ENCODE measurements at regions not wholly inside any gene's neighbourhood (a gene's known extent, or its start where the extent isn't known, plus 50 kb on each side); places are given as distances from the start of the nearest gene placed in this dataset.
"Not testable (repeated sequence)": the region's sequence is repeated elsewhere in the genome, so short reads cannot be mapped to it uniquely, and the experiment has no call there.

GRCh38 chr4:29326816-29327215, 1393.4 kb upstream of the PCDH7 start:
- Histone ChIP-seq H3K36me3 (no peaks in the 10 kb centered on the region), H3K9me3 (no peaks in the 10 kb centered on the region), H3K4me3 (no peak overlapping the region), H3K27me3 (no peaks in the 10 kb centered on the region), H3K27ac (replicated peaks in 1 of 4) (no peak overlapping the region), H3K4me1 (no peaks in the 10 kb centered on the region)
- intact Hi-C loops (cut with DNase I), result no loop called here
- no peak for DNase-seq (ENCODE audit: extremely low spot score)
- no peak for TF ChIP-seq CTCF (IDR thresholded peaks at IDR 0.05)
- TF ChIP-seq POLR2A (IDR thresholded peaks at IDR 0.05; ENCODE audit: low read depth), result no peak
- no peak for TF ChIP-seq POLR2AphosphoS5 (IDR thresholded peaks at IDR 0.05)
- TF ChIP-seq EP300 (IDR thresholded peaks at IDR 0.05), result no peak
- WGBS, result 59% methylated on average over 2 of the region's 2 CpGs

GRCh38 chr4:29336861-29337260, 1383.3 kb upstream of the PCDH7 start:
- no peaks in the 10 kb centered on the region for H3K4me1 ChIP-seq
- no peaks in the 10 kb centered on the region for H3K36me3 ChIP-seq
- H3K4me3 ChIP-seq, result no peak overlapping the region
- H3K27me3 ChIP-seq, result no peaks in the 10 kb centered on the region
- WGBS, result 55% methylated on average over 1 of the region's 1 CpG
- TF ChIP-seq CTCF (IDR thresholded peaks at IDR 0.05), result no peak
- no peak for TF ChIP-seq POLR2AphosphoS5 (IDR thresholded peaks at IDR 0.05)
- TF ChIP-seq EP300 (IDR thresholded peaks at IDR 0.05), result no peak
- TF ChIP-seq POLR2A (IDR thresholded peaks at IDR 0.05; ENCODE audit: low read depth), result no peak
- no peak for DNase-seq (ENCODE audit: extremely low spot score)
- no peaks in the 10 kb centered on the region for H3K9me3 ChIP-seq
- no peak overlapping the region for H3K27ac ChIP-seq (replicated peaks in 1 of 4)
- intact Hi-C loops (cut with DNase I), result no loop called here

GRCh38 chr4:29372971-29373370, 1347.2 kb upstream of the PCDH7 start:
- Histone ChIP-seq H3K36me3 (no peaks in the 10 kb centered on the region), H3K27me3 (no peaks in the 10 kb centered on the region), H3K27ac (replicated peaks in 1 of 4) (no peak overlapping the region), H3K4me1 (no peaks in the 10 kb centered on the region), H3K4me3 (no peak overlapping the region), H3K9me3 (no peaks in the 10 kb centered on the region)
- WGBS, result 91% methylated on average over 2 of the region's 2 CpGs
- DNase-seq (ENCODE audit: extremely low spot score), result no peak
- intact Hi-C loops (cut with DNase I), result no loop called here
- no peak for TF ChIP-seq CTCF (IDR thresholded peaks at IDR 0.05)
- TF ChIP-seq POLR2A (IDR thresholded peaks at IDR 0.05; ENCODE audit: low read depth), result no peak
- no peak for TF ChIP-seq EP300 (IDR thresholded peaks at IDR 0.05)
- TF ChIP-seq POLR2AphosphoS5 (IDR thresholded peaks at IDR 0.05), result no peak

GRCh38 chr4:29375716-29376115, 1344.5 kb upstream of the PCDH7 start:
- Histone ChIP-seq H3K9me3 (no peaks in the 10 kb centered on the region), H3K27ac (replicated peaks in 1 of 4) (no peak overlapping the region), H3K36me3 (no peaks in the 10 kb centered on the region), H3K27me3 (no peaks in the 10 kb centered on the region), H3K4me3 (no peak overlapping the region), H3K4me1 (no peaks in the 10 kb centered on the region)
- DNase-seq (ENCODE audit: extremely low spot score), result no peak
- intact Hi-C loops (cut with DNase I), result no loop called here
- TF ChIP-seq POLR2AphosphoS5 (IDR thresholded peaks at IDR 0.05) (no peak), POLR2A (IDR thresholded peaks at IDR 0.05; ENCODE audit: low read depth) (no peak), EP300 (IDR thresholded peaks at IDR 0.05) (no peak), CTCF (IDR thresholded peaks at IDR 0.05) (no peak)
- WGBS, result 44% methylated on average over 1 of the region's 1 CpG

- H3K9me3 ChIP-seq; DNase-seq (ENCODE audit: extremely low spot score); H3K27ac ChIP-seq (replicated peaks in 1 of 4); H3K27me3 ChIP-seq; H3K36me3 ChIP-seq; intact Hi-C loops (cut with DNase I); H3K4me1 ChIP-seq; H3K4me3 ChIP-seq: not testable (repeated sequence)
Measured at GRCh38 chr4:29378237-29378636, 1341.9 kb upstream of the PCDH7 start.

Data from esophagus muscularis mucosa (tissue), 4 donors.